ENCODE measurements at regions not wholly inside any gene's neighbourhood (a gene's known extent, or its start where the extent isn't known, plus 50 kb on each side); places are given as distances from the start of the nearest gene placed in this dataset.

DNA sequence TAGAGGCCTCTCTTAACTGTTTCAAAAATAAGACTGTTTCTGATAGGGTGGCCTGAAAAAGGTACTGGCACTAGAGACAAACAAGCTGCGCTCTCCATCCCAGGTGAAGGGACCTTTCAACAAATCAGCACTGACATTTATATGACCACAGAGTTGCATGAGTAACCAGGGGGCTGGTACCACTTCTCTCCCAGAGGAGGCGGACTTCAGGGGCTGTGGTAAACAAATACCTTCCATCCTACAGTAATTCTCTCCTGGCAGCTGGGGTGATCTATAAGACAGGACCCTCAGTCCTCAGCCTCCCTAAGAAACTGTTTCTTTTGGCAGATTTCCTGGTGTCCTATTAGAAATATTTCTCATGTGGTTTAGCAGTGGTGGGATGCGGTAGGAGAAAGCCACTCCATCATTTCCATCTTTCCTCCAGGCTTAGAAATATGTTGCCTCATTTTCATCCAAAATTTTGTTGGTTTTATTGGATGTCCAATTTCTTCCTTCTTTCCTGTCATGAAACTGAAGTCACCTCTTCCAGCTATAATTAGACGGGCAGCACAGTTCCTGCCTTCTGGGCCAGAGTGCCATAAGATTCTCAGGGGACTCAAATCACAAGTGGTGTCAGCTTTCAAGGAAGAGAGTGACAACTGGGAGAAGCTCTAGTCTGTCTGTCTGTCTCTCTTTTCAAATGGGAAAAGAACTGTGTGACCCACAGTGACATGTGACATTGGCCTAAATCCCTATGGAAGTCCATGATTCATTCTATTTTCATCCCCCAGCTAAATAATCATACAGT is 96.4 kb downstream of the CYRIA start:
- no peak for DNase-seq (ENCODE audit: low read depth)
- TF ChIP-seq, protein P1, sequence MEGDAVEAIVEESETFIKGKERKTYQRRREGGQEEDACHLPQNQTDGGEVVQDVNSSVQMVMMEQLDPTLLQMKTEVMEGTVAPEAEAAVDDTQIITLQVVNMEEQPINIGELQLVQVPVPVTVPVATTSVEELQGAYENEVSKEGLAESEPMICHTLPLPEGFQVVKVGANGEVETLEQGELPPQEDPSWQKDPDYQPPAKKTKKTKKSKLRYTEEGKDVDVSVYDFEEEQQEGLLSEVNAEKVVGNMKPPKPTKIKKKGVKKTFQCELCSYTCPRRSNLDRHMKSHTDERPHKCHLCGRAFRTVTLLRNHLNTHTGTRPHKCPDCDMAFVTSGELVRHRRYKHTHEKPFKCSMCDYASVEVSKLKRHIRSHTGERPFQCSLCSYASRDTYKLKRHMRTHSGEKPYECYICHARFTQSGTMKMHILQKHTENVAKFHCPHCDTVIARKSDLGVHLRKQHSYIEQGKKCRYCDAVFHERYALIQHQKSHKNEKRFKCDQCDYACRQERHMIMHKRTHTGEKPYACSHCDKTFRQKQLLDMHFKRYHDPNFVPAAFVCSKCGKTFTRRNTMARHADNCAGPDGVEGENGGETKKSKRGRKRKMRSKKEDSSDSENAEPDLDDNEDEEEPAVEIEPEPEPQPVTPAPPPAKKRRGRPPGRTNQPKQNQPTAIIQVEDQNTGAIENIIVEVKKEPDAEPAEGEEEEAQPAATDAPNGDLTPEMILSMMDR (IDR thresholded peaks at IDR 0.05; ENCODE audit: insufficient read depth, low read depth, low read length, missing control alignments), result no peak
- H3K4me3 ChIP-seq (ENCODE audit: low read length), result no peak overlapping the region

DNA sequence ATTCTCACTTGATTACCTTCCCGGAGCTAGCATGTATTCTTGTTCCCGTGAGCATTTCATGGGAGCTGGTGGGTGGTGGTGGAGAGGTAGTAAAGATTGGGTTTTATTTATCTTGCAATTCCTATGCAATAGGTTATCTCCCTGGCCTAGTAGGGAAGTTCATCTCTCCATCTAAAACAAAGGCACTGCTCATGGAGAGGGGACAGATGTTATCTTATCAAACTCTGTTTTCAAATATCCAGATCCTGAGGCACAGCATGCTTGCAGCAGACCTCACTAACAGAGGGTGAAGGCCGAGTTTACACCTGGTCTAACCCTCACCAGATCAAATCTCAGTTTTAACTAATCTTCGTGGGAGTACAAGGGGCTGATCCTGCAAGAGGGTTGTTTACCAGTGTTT is 98.9 kb downstream of the CYRIA start:
- TF ChIP-seq, protein P1 (IDR thresholded peaks at IDR 0.05; ENCODE audit: insufficient read depth, low read depth, low read length, missing control alignments), result no peak
- no peak for DNase-seq (ENCODE audit: low read depth)
- no peak overlapping the region for H3K4me3 ChIP-seq (ENCODE audit: low read length)

DNA sequence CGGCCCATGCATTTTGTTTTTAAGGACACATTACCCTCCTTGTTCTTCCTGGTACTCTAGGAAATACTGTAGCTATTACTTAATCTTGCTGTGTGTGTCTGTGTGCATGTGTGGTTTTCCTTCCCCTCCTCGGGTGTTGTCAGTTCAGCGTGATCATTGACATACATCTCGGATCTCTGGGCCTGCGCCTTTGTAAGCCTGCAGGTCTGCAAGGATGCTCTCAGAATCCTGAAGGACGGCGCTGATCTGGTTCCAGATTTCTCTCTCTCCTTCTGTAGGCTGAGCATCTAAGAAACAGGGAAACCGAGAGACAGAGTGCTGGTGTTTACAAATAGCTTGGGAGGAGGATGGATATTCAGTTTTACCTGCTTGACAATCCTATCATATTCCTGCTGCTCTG is 100.2 kb downstream of the CYRIA start:
- H3K4me3 ChIP-seq (ENCODE audit: low read length), result no peak overlapping the region
- TF ChIP-seq, protein P1 (IDR thresholded peaks at IDR 0.05; ENCODE audit: insufficient read depth, low read depth, low read length, missing control alignments), result no peak
- no peak for DNase-seq (ENCODE audit: low read depth)

DNA sequence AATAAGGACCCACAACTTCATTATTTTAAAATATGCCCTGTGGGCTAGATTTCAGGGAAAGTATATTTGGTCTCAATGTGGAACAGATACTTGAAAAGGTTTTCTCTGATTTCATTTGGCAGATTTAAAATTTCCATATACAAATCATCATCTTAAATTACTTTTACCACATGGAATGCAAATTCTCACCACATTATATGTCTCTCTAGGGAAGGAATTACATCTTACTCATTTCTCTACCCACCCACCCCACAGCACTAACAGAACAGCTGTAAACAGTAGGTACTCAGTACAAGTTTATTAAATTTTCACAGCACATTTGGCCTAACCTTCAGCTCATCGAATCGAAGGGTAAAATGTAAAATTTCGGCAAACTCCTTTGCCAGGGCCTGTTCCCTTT is 104.0 kb downstream of the CYRIA start:
- no peak overlapping the region for H3K4me3 ChIP-seq (ENCODE audit: low read length)
- TF ChIP-seq, protein P1 (IDR thresholded peaks at IDR 0.05; ENCODE audit: insufficient read depth, low read depth, low read length, missing control alignments), result no peak
- DNase-seq (ENCODE audit: low read depth), result no peak

DNA sequence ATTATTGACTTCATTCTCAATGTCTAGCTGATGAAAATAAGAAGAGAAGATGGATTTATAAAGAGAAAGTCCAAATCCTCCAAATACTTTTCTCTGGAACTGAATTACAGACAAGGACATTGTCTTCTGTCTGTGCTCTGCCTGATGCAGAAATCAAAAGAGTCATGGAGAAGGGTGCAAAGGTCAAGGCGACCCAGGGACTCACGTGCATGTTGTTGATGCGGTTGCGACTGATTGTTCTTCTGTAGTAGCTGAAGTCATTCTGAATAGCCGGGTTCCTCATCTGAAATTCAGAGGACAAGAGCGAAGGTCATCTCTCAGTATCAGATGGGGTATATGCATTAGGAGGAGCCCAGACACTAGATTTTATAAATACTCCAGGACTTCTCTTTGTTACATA is 104.4 kb downstream of the CYRIA start:
- H3K4me3 ChIP-seq (ENCODE audit: low read length), result no peak overlapping the region
- no peak for DNase-seq (ENCODE audit: low read depth)
- TF ChIP-seq, protein P1 (IDR thresholded peaks at IDR 0.05; ENCODE audit: insufficient read depth, low read depth, low read length, missing control alignments), result no peak

DNA sequence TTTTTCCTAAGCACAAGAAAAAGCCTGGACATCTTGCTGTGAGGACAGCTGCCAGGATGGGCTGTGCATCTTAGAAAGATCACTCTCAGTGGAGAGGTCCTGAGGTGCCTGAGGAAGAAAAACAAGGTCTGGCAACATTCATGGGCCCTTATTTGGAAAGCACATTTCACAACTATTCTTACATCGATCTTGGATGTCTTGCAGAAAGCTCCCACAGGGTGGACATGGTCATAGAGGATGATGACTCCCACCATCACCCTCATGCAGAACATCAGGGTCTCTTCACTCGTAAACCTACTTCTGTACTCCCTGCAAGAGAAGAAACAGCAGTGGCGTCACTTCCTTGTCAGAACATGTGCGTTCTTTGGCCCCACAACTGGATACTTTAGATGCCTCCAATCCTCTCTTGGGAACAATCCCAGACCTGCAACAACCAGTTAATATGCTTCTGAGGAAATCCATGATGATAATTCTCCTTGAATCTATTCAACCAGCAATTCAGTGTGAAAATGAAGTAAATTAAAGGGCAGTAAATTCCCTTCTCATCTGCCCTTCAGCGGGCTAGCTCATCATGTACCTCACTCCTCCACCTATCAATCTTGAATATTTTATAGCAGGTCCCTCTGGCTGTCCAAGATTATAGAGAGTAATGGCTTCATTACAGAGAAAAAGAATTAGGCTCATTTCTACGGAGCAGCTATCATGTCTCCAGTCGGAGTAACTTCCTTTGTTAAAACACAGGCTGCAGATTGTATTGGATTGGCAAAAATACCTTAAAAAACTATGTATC is 106.2 kb downstream of the CYRIA start:
- no peak for DNase-seq (ENCODE audit: low read depth)
- no peak overlapping the region for H3K4me3 ChIP-seq (ENCODE audit: low read length)
- TF ChIP-seq, protein P1 (IDR thresholded peaks at IDR 0.05; ENCODE audit: insufficient read depth, low read depth, low read length, missing control alignments), result no peak

Data from epithelial cell of esophagus (primary cell).